Stimulated activated CD8-positive, alpha-beta memory T cell treated with anti-CD3 and anti-CD28 coated beads, Interleukin-4, amount 100 ng/mL, for 24 hours (primary cell): ENCODE measurements at regions not wholly inside any gene's neighbourhood (a gene's known extent, or its start where the extent isn't known, plus 50 kb on each side); places are given as distances from the start of the nearest gene placed in this dataset.
"Not testable (repeated sequence)": the region's sequence is repeated elsewhere in the genome, so short reads cannot be mapped to it uniquely, and the experiment has no call there.

ENCODE experiments used
- DNase-seq: peaks from one replicate; pipeline ENCODE4 v3.0.0-alpha.2; 2020; ENCODE audit warnings: low read depth

GRCh38 chr1:143905214-143906179, 66.3 kb downstream of the FAM72C start:
- not testable (repeated sequence) for DNase-seq

GRCh38 chr1:143904622-143904979, 67.2 kb downstream of the FAM72C start:
- DNase-seq: not testable (repeated sequence)

GRCh38 chr1:143903899-143904621, 67.7 kb downstream of the FAM72C start:
- not testable (repeated sequence) for DNase-seq

GRCh38 chr1:143896377-143896776, 75.4 kb downstream of the FAM72C start:
- DNase-seq: not testable (repeated sequence)

GRCh38 chr1:143884932-143885574, 86.7 kb downstream of the FAM72C start:
- peak; percentile 61 for DNase-seq

GRCh38 chr1:143884532-143884931, 87.3 kb downstream of the FAM72C start:
- DNase-seq: peak; percentile 22

- DNase-seq: not testable (repeated sequence)
Observed at GRCh38 chr1:143879757-143880536, 91.8 kb downstream of the FAM72C start.

- DNase-seq: not testable (repeated sequence)
Observed at GRCh38 chr1:143875947-143876346, 95.8 kb downstream of the FAM72C start.

GRCh38 chr1:143874625-143875024, 97.2 kb downstream of the FAM72C start:
- DNase-seq: not testable (repeated sequence)

GRCh38 chr1:143873650-143874049, 98.1 kb downstream of the FAM72C start:
- DNase-seq: not testable (repeated sequence)

GRCh38 chr1:143870388-143870787, 101.4 kb downstream of the FAM72C start:
- DNase-seq: not testable (repeated sequence)

- DNase-seq: not testable (repeated sequence)
Observed at GRCh38 chr1:143867590-143868220, 104.1 kb downstream of the FAM72C start.

- DNase-seq: not testable (repeated sequence)
Observed at GRCh38 chr1:143863901-143864520, 107.8 kb downstream of the FAM72C start.

GRCh38 chr1:143862722-143863121, 109.1 kb downstream of the FAM72C start:
- not testable (repeated sequence) for DNase-seq

- DNase-seq: not testable (repeated sequence)
Observed at GRCh38 chr1:143861306-143861705, 110.5 kb downstream of the FAM72C start.

- not testable (repeated sequence) for DNase-seq
Observed at GRCh38 chr1:143855867-143856266, 115.9 kb downstream of the FAM72C start.

GRCh38 chr1:143854069-143854468, 117.7 kb downstream of the FAM72C start:
- not testable (repeated sequence) for DNase-seq

- not testable (repeated sequence) for DNase-seq
Observed at GRCh38 chr1:143850637-143851036, 121.1 kb downstream of the FAM72C start.

- not testable (repeated sequence) for DNase-seq
Observed at GRCh38 chr1:143848859-143849258, 122.9 kb downstream of the FAM72C start.

GRCh38 chr1:143845193-143845592, 126.6 kb downstream of the FAM72C start:
- DNase-seq: not testable (repeated sequence)
